Chondrocyte (in vitro differentiated cells): ENCODE measurements at regions not wholly inside any gene's neighbourhood (a gene's known extent, or its start where the extent isn't known, plus 50 kb on each side); places are given as distances from the start of the nearest gene placed in this dataset.

Source experiments
- DNase-seq: peaks from one replicate; pipeline ENCODE4 v3.0.0; 2021; ENCODE audit warnings: mixed read lengths, low spot score
- H3K27ac Mint-ChIP-seq: one replicate; pipeline ENCODE4 v1.8.0; 2021; ENCODE audit warnings: mild to moderate bottlenecking, moderate library complexity, mixed read lengths; ENCODE audit not compliant: unreplicated experiment
- H3K27me3 Mint-ChIP-seq: 2 replicates; pipeline ENCODE4 v1.8.0; 2021; ENCODE audit warnings: low read depth, mixed read lengths
- H3K36me3 Mint-ChIP-seq: 2 replicates; pipeline ENCODE4 v1.8.0; 2021; ENCODE audit warnings: low read depth, mixed read lengths
- H3K4me1 Mint-ChIP-seq: 2 replicates; pipeline ENCODE4 v1.8.0; 2021; ENCODE audit warnings: low read depth, mild to moderate bottlenecking, mixed read lengths
- H3K4me3 Mint-ChIP-seq: one replicate; pipeline ENCODE4 v1.8.0; 2021; ENCODE audit warnings: mild to moderate bottlenecking, moderate library complexity, mixed read lengths; ENCODE audit not compliant: unreplicated experiment
- H3K9me3 Mint-ChIP-seq: 2 replicates; pipeline ENCODE4 v1.8.0; 2021; ENCODE audit warnings: low read depth, mixed read lengths
- CTCF ChIP-seq: fragments of 200-600 bp; sonication (generic); IDR thresholded peaks from 2 replicates; pipeline ENCODE4 v1.5.0; 2021; ENCODE audit warnings: antibody characterized with exemption, mild to moderate bottlenecking, moderate library complexity

GRCh38 chr3:24631481-24631880 is 136.8 kb upstream of the THRB start:
- Mint-ChIP-seq H3K9me3 (peaks cover 19% of the 10 kb centered on the region), H3K4me3 (no peak overlapping the region), H3K27ac (no peak overlapping the region), H3K36me3 (peaks cover 2% of the 10 kb centered on the region), H3K4me1 (no peaks in the 10 kb centered on the region), H3K27me3 (no peaks in the 10 kb centered on the region)
- no peak for TF ChIP-seq CTCF
- DNase-seq, result no peak

- H3K36me3 Mint-ChIP-seq, result peaks cover 2% of the 10 kb centered on the region
- H3K27me3 Mint-ChIP-seq, result no peaks in the 10 kb centered on the region
- no peak overlapping the region for H3K4me3 Mint-ChIP-seq
- TF ChIP-seq CTCF, result no peak
- H3K9me3 Mint-ChIP-seq, result peaks cover 22% of the 10 kb centered on the region
- H3K27ac Mint-ChIP-seq, result no peak overlapping the region
- H3K4me1 Mint-ChIP-seq, result peaks cover 10% of the 10 kb centered on the region
- DNase-seq, result no peak
Observed at GRCh38 chr3:24639061-24639460, 144.4 kb upstream of the THRB start.

- Mint-ChIP-seq H3K4me1 (peaks cover 10% of the 10 kb centered on the region), H3K27me3 (no peaks in the 10 kb centered on the region), H3K4me3 (no peak overlapping the region), H3K27ac (peak overlapping the region; percentile 10), H3K36me3 (peaks cover 2% of the 10 kb centered on the region), H3K9me3 (peaks cover 18% of the 10 kb centered on the region)
- no peak for DNase-seq
- TF ChIP-seq CTCF, result no peak
Observed at GRCh38 chr3:24639481-24640329, 145.1 kb upstream of the THRB start.

- H3K9me3 Mint-ChIP-seq, result peaks cover 12% of the 10 kb centered on the region
- DNase-seq, result no peak
- peaks cover 10% of the 10 kb centered on the region for H3K4me1 Mint-ChIP-seq
- no peak overlapping the region for H3K4me3 Mint-ChIP-seq
- peaks cover 2% of the 10 kb centered on the region for H3K36me3 Mint-ChIP-seq
- peak; percentile 80 for TF ChIP-seq CTCF
- H3K27me3 Mint-ChIP-seq, result no peaks in the 10 kb centered on the region
- peak overlapping the region; percentile 10 for H3K27ac Mint-ChIP-seq
Observed at GRCh38 chr3:24640330-24640877, 145.8 kb upstream of the THRB start.

- no peak overlapping the region for H3K27ac Mint-ChIP-seq
- peaks cover 10% of the 10 kb centered on the region for H3K4me1 Mint-ChIP-seq
- TF ChIP-seq CTCF, result no peak
- no peak overlapping the region for H3K4me3 Mint-ChIP-seq
- no peak for DNase-seq
- no peaks in the 10 kb centered on the region for H3K36me3 Mint-ChIP-seq
- H3K9me3 Mint-ChIP-seq, result peaks cover 3% of the 10 kb centered on the region
- H3K27me3 Mint-ChIP-seq, result no peaks in the 10 kb centered on the region
Observed at GRCh38 chr3:24641628-24642027, 147.0 kb upstream of the THRB start.
